GM19328 (cell line): ENCODE measurements at regions not wholly inside any gene's neighbourhood (a gene's known extent, or its start where the extent isn't known, plus 50 kb on each side); places are given as distances from the start of the nearest gene placed in this dataset.

Experiments used
- ATAC-seq: cut with Tn5 transposase; IDR thresholded peaks from one replicate; pipeline ENCODE4 v1.9.1; 2021; ENCODE audit warnings: mild to moderate bottlenecking, moderate library complexity; ENCODE audit not compliant: unreplicated experiment

GRCh38 chr4:64614276-64614675 lies 205.0 kb upstream of the TECRL start:
- ATAC-seq, result no peak

DNA sequence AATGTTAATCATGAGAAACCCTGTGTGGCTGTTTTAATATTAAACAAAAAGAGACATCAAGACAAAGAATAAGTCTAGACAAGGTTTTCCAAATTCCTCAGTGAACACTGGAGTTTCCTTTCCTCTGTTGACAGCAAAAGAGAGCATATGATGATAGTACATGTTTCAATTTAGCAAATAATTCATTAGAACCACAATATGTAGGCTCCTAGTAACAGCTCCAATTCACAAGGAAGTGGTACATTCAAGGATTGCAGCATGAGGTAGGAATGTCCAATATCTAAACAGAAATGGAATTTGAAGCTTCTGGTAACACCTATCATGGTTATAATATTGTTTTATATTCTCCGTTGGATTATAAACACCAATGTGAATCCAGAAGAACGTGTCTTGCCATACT lies 203.8 kb upstream of the TECRL start:
- no peak for ATAC-seq

DNA sequence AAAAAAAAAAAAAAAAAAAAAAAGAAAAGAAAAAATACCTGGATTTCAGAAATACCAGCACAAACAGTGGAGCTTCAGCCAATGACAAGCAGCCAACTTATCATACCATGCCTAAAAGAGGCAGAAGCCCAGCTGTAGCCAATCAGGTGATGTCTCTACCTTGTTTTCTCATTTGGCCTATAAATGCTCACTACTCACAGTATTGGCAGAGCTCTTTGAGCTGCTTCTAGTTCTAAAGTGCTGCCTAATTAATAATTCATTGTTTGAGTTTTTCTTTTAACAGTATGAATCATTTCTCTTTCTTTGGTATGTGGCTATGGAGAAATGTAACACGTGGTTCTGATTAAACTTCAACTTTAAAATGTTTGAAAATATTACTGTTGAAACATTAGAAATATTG lies 188.8 kb upstream of the TECRL start:
- ATAC-seq, result no peak

DNA sequence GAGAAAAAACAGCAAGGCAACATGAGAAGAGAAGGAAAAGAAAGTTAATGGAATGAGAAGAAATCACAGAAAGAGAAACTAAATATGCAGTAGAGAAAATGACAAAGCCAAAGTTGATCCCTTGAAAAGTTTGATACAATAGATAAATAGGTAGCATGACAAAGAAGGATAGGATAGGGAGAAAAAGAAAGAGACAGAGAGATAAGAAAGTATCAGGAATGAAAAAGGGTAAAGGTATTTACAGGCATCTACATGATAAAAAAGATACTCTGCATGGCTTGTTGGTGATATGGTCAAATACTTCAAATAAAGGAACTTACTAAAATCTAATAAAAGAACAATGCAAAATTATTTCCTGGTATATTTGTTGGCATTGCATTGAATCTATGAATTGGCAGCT lies 185.5 kb upstream of the TECRL start:
- ATAC-seq, result no peak

DNA sequence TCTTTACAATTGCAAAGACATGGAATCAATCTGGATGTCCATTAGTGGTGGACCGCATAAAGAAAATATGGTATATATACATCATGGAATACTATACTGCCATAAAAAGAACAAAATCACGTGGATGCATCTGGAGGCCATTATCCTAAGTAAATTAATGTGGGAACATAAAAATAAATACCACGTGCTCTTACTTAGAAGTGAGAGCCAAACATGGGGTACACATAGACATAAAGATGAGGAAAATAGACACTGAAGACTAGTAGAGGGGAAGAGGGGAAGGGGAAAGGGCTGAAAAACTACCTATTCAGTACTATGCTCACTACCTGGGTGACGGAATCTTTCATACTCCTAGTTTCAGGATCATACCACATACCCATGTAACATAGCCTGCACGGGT lies 179.3 kb upstream of the TECRL start:
- no peak for ATAC-seq

DNA sequence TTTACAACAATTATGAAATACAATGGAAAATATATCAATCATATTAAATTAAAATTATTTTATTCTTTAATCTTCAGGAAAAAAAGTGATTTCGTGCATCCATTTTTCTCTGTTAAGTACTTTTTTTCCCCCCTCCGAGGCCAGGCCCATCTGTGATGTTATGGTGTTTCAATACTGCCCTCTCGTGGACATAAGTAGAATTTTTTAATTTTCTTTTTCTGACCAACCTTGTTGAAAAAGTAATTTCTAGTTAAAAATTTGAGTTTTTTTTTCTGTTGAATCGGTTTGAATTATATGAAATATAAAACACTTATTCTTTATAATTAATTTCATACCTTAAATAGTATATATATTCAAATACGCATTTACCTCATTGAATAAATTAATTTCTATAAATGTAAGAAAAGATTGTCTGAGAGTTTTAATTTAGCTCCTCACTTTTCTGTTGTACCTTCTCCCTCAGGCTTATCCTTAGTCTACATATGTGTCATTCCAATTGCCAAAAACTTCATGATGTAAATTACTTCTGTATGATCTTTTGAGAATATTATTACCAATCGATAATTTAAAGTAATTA lies 175.8 kb upstream of the TECRL start:
- ATAC-seq, result no peak

- ATAC-seq, result no peak
Observed at GRCh38 chr4:64584125-64584524, 174.9 kb upstream of the TECRL start.

GRCh38 chr4:64582492-64582891 lies 173.2 kb upstream of the TECRL start:
- ATAC-seq, result no peak

DNA sequence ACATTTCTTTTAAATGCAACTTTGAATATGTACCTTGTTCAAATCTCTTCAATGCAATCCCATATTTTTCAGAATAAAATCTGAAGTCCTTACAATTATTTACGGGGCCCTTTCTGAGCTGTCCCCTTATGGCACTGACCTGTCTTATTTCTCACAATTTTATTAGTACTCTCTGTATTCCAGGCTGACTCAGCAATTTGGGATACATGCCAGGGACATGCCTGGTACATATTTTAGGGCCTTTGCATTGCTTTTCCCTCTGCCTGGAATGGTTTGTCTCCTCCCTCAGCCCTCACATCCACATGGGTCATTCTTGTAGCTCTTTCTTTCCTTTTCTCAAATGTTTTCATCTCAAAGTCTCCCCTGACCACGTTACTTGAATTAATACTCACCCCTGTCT lies 172.2 kb upstream of the TECRL start:
- ATAC-seq, result no peak

- ATAC-seq, result no peak
Observed at GRCh38 chr4:64564126-64564525, 154.9 kb upstream of the TECRL start.

GRCh38 chr4:64559571-64559970 lies 150.3 kb upstream of the TECRL start:
- no peak for ATAC-seq

- ATAC-seq, result no peak
Observed at GRCh38 chr4:64551125-64551524, 141.9 kb upstream of the TECRL start.

DNA sequence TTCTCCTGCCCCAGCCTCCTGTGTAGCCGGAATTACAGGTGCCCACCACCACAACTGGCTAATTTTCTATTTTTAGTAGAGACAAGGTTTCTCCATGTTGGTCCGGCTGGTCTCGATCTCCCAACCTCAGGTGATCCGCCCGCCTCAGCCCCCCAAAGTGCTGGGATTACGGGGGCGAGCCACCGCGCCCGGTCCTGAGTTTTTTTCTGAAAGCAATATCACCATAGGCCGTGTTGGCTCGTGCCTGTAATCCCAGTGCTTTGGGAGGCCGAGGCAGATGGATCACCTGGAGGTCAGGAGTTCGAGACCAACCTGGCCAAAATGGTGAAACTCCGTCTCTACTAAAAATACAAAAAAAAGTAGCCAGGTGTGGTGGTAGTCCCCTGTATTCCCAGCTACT lies 136.3 kb upstream of the TECRL start:
- ATAC-seq, result no peak

DNA sequence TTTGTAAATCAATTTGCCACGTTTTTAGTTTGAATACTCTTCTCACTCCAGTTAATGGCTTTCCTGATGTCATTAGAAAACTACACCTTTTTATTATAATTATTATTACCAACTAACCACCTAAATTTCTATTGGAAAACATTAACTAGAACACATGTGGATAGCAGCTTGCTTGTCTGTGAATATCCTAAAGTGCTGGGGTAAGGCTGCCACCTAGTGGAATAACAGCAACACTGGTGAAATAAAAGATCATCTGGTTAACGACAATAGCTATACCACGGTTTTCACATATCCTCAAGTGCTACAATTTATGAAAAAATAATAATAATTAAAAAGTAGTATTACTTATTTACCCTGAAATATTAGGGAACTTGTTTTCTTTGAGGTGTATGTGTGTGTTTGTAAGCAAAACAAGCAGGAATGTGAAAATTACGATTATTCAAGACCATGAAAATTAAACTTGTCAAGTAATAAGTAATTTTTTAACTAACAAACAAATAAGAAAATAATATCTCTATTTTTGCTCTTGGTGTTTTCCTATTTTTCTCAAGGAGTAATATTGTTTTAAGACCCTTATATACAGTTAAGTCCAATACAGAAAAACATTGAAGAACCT lies 130.1 kb upstream of the TECRL start:
- peak; percentile 95 for ATAC-seq

- ATAC-seq, result no peak
Observed at GRCh38 chr4:64538219-64538618, 129.0 kb upstream of the TECRL start.

- no peak for ATAC-seq
Observed at GRCh38 chr4:64533637-64534036, 124.4 kb upstream of the TECRL start.

DNA sequence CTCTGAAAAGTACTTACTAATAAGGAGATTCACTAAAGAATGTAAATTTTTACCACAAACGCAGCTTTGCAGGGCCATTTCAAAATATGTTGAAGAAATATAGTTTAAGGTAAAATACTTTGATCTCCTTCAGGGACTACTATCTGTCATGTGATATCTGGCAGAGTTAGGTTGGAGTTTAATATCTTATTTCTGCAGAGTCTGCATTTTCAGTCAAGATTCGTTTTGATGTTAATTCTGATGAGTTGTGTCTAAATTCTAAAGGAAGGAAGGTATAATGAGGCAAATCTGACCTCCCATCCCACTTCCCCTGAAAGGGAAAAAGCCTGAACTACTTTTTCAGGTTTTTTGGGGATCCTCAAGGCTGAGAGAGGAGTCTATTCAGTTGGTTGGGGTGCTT lies 123.9 kb upstream of the TECRL start:
- no peak for ATAC-seq

DNA sequence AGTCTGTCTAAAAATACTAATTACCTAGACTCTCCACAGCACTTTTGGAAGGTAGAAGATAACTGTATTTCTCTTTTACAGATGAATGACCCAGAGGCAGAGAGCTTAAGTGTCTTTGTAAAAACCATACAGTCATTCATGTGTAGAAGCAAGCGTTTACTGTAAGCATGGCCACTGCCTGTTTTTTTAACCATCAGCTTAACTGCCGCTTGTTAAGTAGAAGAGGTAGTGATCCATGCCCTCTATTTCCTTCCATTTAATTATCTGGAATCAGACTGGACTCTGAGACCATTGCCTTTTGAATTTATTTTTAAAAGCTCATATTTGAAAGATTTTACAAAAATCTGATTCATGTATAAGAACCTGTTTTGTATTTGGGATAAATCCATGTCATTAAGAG lies 111.2 kb upstream of the TECRL start:
- ATAC-seq, result no peak

GRCh38 chr4:64518600-64518999 lies 109.3 kb upstream of the TECRL start:
- no peak for ATAC-seq

GRCh38 chr4:64516176-64516575 lies 106.9 kb upstream of the TECRL start:
- ATAC-seq, result no peak

DNA sequence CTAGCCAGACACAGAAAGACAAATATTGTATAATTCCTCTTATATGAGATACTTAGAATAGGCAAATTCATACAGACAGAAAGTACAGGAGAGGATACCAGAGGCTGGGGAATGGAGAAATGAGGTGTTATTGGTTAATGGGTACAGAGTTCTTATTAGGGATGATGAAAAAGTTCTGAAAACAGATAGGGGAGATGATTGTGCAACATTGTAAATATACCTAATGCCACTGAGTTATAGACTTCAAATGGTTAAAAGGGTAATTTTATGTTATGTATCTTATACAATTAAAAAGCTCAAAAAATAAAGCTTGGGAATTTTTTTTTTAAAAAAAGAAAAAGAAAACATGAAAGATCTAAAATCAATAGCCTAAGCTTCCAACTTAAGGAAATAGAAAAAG lies 98.8 kb upstream of the TECRL start:
- ATAC-seq, result no peak

DNA sequence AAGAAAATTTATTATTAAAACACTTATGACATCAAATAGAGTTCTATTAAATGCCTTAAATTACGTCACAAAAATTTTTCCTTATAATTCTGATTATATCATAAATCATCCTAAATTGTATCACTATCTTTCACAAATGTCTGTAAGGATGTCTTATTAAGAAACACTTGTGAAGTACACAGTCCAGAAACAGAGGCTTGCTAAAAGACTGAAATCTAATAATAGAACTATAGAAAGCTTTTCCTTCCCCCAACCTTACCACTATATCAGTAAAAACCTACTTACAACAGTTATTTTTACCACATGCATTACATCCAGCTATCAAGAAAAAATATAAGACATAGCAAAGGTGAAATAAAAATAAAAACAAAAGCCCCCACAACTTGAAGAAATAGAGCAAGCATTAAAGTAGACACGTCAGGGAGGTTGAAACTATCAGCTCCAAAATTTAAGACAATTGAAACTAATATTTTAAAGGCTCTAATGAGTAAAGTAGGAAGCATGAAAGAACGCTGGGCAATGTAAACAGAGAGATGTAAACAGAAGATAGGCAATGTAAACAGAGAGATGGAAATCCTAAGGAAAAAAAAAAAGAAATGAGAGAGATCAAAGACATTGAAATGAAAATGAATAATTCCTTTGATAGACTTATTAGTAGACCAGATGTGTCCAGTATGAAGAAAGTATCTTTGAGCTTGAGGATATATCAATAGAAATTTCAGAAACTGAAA lies 94.9 kb upstream of the TECRL start:
- ATAC-seq, result no peak

GRCh38 chr4:64503416-64503815 lies 94.2 kb upstream of the TECRL start:
- no peak for ATAC-seq
